Uterus (tissue), 2 donors: ENCODE measurements at regions not wholly inside any gene's neighbourhood (a gene's known extent, or its start where the extent isn't known, plus 50 kb on each side); places are given as distances from the start of the nearest gene placed in this dataset.

Source experiments
- CTCF ChIP-seq, 4 experiments: fragments of 200-600 bp in 2 of 4; fragments of 450-650 bp in 2 of 4; sonication (generic) in 2 of 4; IDR thresholded peaks; one replicate each; pipeline ENCODE4 v1.5.1; 2016 to 2019; ENCODE audit warnings: antibody characterized with exemption in 4 of 4, mild to moderate bottlenecking in 2 of 4, moderate library complexity in 1 of 4
- POLR2A ChIP-seq, 2 donors: fragments of 450-650 bp; IDR thresholded peaks; one replicate each; pipeline ENCODE4 v1.6.1; 2016; ENCODE audit warnings: antibody characterized with exemption in 2 of 2, mild to moderate bottlenecking in 1 of 2, moderate library complexity in 1 of 2

- TF ChIP-seq CTCF (IDR thresholded peaks at IDR 0.05) (no peak), POLR2A (IDR thresholded peaks at IDR 0.05) (no peak)
Observed at GRCh38 chr12:58583529-58583928, 336.8 kb downstream of the LRIG3 start.
